ENCODE measurements at regions not wholly inside any gene's neighbourhood (a gene's known extent, or its start where the extent isn't known, plus 50 kb on each side); places are given as distances from the start of the nearest gene placed in this dataset.

DNA sequence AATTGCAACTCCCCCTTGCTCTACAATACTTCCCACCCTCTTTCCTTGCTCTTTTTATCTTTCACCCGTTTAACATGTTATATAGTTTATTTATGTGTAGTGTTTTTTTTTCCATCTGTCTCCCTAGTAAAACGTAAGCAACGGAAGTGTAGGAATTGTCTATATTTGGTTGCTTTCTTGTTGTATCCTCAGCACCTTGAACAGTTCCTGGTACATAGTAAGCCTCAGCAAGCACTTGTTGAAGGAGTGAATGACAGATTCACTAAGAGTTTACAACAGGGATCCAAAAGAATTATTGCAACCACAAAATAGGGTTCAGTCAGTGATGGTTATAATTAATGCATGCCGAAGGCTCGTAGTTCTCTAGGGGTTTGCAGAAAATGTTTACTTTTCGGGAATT lies 242.7 kb downstream of the SAMD5 start:
- no peak overlapping the region for H3K27ac Mint-ChIP-seq
- H3K27me3 Mint-ChIP-seq, result no peaks in the 10 kb centered on the region
- ATAC-seq (no peak), DNase-seq (no peak)
- H3K4me3 Mint-ChIP-seq, result no peak overlapping the region
- H3K9me3 Mint-ChIP-seq, result peaks cover 0 to 7% of the 10 kb centered on the region in 2 donors
- H3K4me1 Mint-ChIP-seq, result no peaks in the 10 kb centered on the region

- Mint-ChIP-seq H3K27me3 (no peaks in the 10 kb centered on the region), H3K27ac (no peak overlapping the region), H3K4me1 (no peaks in the 10 kb centered on the region), H3K4me3 (no peak overlapping the region), H3K9me3 (peaks cover 0 to 7% of the 10 kb centered on the region in 2 donors)
- DNase-seq, result no peak
- ATAC-seq, result no peak
These were observed 244.4 kb downstream of the SAMD5 start for GRCh38 chr6:147752689-147753403.

DNA sequence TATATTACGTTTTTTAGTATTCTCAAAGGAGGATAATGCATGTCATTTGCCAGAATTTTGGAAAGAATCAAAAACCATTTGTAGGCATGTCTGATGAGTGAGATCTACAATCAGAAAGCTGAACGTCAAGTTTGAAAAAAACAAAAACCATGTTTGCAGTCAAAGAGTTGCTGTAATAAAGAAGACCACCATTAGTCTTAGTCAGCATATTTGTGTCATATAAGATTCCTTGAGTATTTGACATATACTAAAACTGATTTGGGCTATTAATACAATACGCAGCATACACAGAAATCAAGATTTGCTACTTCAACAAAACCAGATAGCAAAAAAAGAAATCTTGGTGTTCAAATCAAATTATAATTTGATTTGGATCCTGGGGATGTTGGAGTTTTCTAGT lies 247.5 kb downstream of the SAMD5 start:
- Mint-ChIP-seq H3K9me3 (peaks cover 0 to 7% of the 10 kb centered on the region in 2 donors), H3K27me3 (no peaks in the 10 kb centered on the region), H3K27ac (no peak overlapping the region), H3K4me1 (no peaks in the 10 kb centered on the region), H3K4me3 (no peak overlapping the region)
- DNase-seq (no peak), ATAC-seq (no peak)

- H3K27ac Mint-ChIP-seq, result no peak overlapping the region
These were observed 248.4 kb downstream of the SAMD5 start for GRCh38 chr6:147756891-147757290.

GRCh38 chr6:147757291-147757690 lies 248.8 kb downstream of the SAMD5 start:
- no peaks in the 10 kb centered on the region for H3K27me3 Mint-ChIP-seq
- no peak for ATAC-seq
- H3K9me3 Mint-ChIP-seq, result peaks cover 0 to 7% of the 10 kb centered on the region in 2 donors
- H3K4me3 Mint-ChIP-seq, result no peak overlapping the region
- H3K27ac Mint-ChIP-seq, result no peak overlapping the region
- DNase-seq, result no peak
- no peaks in the 10 kb centered on the region for H3K4me1 Mint-ChIP-seq

More at GRCh38 chr6:147756891-147757290, 248.4 kb downstream of the SAMD5 start:
- Mint-ChIP-seq H3K4me1 (no peaks in the 10 kb centered on the region), H3K4me3 (no peak overlapping the region), H3K27me3 (no peaks in the 10 kb centered on the region), H3K9me3 (peaks cover 0 to 7% of the 10 kb centered on the region in 2 donors)
- ATAC-seq (no peak), DNase-seq (no peak)

GRCh38 chr6:147758303-147758702 lies 249.8 kb downstream of the SAMD5 start:
- DNase-seq, result no peak
- Mint-ChIP-seq H3K4me1 (no peaks in the 10 kb centered on the region), H3K27ac (no peak overlapping the region)

DNA sequence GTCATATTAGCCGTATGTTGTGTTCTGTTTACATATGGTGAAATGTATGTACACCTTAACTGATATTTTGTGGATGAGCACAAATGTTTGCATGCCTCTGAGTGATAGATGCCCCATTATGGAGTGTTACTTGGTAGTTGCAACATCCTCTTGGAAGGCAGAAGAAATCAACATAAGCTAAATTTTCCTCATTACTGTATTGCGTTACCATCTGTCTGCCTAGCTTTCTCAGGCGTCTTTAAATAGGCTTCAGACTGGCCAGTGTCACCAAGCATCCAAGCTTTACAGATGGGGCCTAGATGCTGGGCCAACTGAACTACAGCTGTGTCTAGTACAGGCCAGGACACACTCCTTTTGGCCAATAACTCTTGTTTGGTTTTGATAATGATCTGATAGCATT lies 250.6 kb downstream of the SAMD5 start:
- no peaks in the 10 kb centered on the region for H3K4me1 Mint-ChIP-seq
- ATAC-seq (no peak), DNase-seq (no peak)
- H3K27ac Mint-ChIP-seq, result no peak overlapping the region
- H3K4me3 Mint-ChIP-seq, result no peak overlapping the region
- H3K27me3 Mint-ChIP-seq, result no peaks in the 10 kb centered on the region
- H3K9me3 Mint-ChIP-seq, result no peaks in the 10 kb centered on the region

More at GRCh38 chr6:147758303-147758702, 249.8 kb downstream of the SAMD5 start:
- no peak overlapping the region for H3K4me3 Mint-ChIP-seq
- ATAC-seq, result no peak
- H3K9me3 Mint-ChIP-seq, result peaks cover 0 to 7% of the 10 kb centered on the region in 2 donors
- no peaks in the 10 kb centered on the region for H3K27me3 Mint-ChIP-seq

DNA sequence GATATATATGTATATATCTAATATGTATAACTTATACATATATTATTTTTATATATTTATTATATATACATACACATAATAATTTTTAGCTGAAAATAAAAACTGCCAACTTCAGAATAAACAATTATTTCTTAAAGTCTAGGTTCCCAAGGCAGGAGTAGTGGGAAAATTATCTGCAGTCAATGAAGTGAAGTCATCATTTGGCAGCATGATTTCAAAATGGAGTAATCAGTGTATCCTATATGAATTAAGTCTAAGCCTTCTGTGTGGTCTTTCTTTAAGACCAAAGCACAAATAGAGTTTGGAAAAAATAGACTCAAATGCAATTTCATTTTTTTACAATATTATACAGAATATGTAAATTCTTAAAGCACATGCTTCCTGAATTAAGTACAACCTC lies 251.0 kb downstream of the SAMD5 start:
- Mint-ChIP-seq H3K9me3 (no peaks in the 10 kb centered on the region), H3K27me3 (no peaks in the 10 kb centered on the region), H3K27ac (no peak overlapping the region), H3K4me3 (no peak overlapping the region), H3K4me1 (no peaks in the 10 kb centered on the region)
- DNase-seq (no peak), ATAC-seq (no peak)

- DNase-seq, result no peak
- Mint-ChIP-seq H3K4me1 (no peaks in the 10 kb centered on the region), H3K27me3 (no peaks in the 10 kb centered on the region), H3K9me3 (no peaks in the 10 kb centered on the region), H3K4me3 (no peak overlapping the region), H3K27ac (no peak overlapping the region)
- no peak for ATAC-seq
These were observed 257.1 kb downstream of the SAMD5 start for GRCh38 chr6:147765541-147765940.

GRCh38 chr6:147768969-147769368 lies 260.5 kb downstream of the SAMD5 start:
- Mint-ChIP-seq H3K9me3 (no peaks in the 10 kb centered on the region), H3K4me1 (no peaks in the 10 kb centered on the region), H3K4me3 (no peak overlapping the region), H3K27me3 (no peaks in the 10 kb centered on the region), H3K27ac (no peak overlapping the region)
- DNase-seq, result no peak
- ATAC-seq, result no peak

DNA sequence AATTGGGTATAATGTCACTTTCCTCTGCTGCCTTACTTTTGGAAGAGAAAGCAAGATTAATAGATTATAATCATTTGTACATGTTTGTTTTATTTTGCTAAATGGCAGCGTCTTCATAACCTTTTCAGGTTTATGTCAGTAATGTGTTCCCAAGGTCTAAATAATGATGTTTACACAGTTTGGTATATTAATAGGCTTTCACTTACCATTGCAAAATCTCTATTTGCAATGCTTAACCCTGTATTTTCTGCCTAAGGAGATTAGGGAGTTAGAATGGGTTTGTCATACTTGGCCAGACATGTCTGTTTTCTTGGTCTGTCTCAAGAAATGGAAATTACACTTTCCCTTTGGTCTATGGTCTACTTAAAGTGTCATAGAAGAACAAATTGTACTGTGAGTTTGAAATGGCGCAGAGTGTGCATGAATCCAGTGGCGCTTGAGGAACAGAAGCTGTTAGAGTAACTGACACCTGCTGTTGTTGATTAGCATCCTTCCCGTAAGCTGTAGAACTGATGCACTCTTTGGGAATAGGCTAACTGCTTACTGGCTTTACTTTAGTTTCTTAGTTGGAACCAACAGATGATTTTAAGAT lies 261.1 kb downstream of the SAMD5 start:
- H3K27ac Mint-ChIP-seq, result no peak overlapping the region
- no peak overlapping the region for H3K4me3 Mint-ChIP-seq
- DNase-seq, result no peak
- H3K27me3 Mint-ChIP-seq, result no peaks in the 10 kb centered on the region
- ATAC-seq, result no peak
- H3K4me1 Mint-ChIP-seq, result no peaks in the 10 kb centered on the region
- H3K9me3 Mint-ChIP-seq, result no peaks in the 10 kb centered on the region

GRCh38 chr6:147770221-147770620 lies 261.7 kb downstream of the SAMD5 start:
- H3K9me3 Mint-ChIP-seq, result no peaks in the 10 kb centered on the region
- H3K4me1 Mint-ChIP-seq, result no peaks in the 10 kb centered on the region
- DNase-seq, result no peak
- no peak overlapping the region for H3K27ac Mint-ChIP-seq
- no peak overlapping the region for H3K4me3 Mint-ChIP-seq
- ATAC-seq, result no peak
- no peaks in the 10 kb centered on the region for H3K27me3 Mint-ChIP-seq

DNA sequence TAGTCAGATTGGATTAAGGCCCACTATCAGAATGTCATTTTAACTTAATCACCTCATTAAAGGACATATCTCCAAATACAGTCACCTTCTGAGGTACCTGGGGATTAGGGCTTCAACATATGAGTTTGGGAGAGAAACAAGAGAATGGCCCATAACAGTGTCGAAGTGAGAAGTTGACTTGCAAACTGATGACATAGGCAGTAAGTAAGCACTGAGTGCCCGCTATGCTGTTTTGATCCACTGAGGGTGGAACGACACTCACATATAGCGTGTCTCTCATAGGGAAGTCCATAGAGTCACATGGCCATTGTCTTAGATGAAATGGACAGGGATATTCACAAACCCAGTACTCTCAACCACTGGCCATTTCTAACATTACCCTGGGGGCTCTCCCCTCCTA lies 264.2 kb downstream of the SAMD5 start:
- DNase-seq (no peak), ATAC-seq (no peak)
- H3K4me1 Mint-ChIP-seq, result no peaks in the 10 kb centered on the region
- no peaks in the 10 kb centered on the region for H3K9me3 Mint-ChIP-seq
- no peak overlapping the region for H3K4me3 Mint-ChIP-seq
- H3K27ac Mint-ChIP-seq, result no peak overlapping the region
- no peaks in the 10 kb centered on the region for H3K27me3 Mint-ChIP-seq

- H3K4me1 Mint-ChIP-seq, result no peaks in the 10 kb centered on the region
These were observed 266.4 kb downstream of the SAMD5 start for GRCh38 chr6:147774856-147775255.

GRCh38 chr6:147776631-147777213 lies 268.2 kb downstream of the SAMD5 start:
- no peaks in the 10 kb centered on the region for H3K4me1 Mint-ChIP-seq

More at GRCh38 chr6:147774856-147775255, 266.4 kb downstream of the SAMD5 start:
- Mint-ChIP-seq H3K27me3 (no peaks in the 10 kb centered on the region), H3K9me3 (no peaks in the 10 kb centered on the region), H3K4me3 (no peak overlapping the region), H3K27ac (no peak overlapping the region)
- ATAC-seq (no peak), DNase-seq (no peak)

DNA sequence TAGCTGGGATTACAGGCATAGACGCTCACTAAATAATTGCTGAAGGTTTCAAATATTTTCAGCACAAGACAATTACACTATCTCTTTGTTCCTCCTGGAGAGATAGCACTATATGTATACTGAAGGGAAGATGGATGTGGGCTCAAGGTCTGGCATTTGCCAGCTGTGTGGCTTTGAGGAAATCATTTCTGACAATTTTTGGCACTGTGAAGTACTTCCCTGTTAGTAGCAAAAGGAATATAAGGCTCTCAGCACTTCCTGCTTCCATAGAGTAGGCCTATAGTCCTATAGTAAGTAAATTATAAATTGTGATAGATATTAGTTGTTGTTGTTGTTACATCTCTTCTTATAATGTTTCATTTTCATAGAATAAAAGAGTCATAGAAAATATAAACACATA lies 271.1 kb downstream of the SAMD5 start:
- no peaks in the 10 kb centered on the region for H3K27me3 Mint-ChIP-seq
- no peaks in the 10 kb centered on the region for H3K4me1 Mint-ChIP-seq
- DNase-seq (no peak), ATAC-seq (no peak)
- H3K27ac Mint-ChIP-seq, result no peak overlapping the region
- no peaks in the 10 kb centered on the region for H3K9me3 Mint-ChIP-seq
- H3K4me3 Mint-ChIP-seq, result no peak overlapping the region

More at GRCh38 chr6:147776631-147777213, 268.2 kb downstream of the SAMD5 start:
- H3K27ac Mint-ChIP-seq, result no peak overlapping the region
- no peak for DNase-seq
- no peaks in the 10 kb centered on the region for H3K9me3 Mint-ChIP-seq
- H3K4me3 Mint-ChIP-seq, result no peak overlapping the region
- H3K27me3 Mint-ChIP-seq, result no peaks in the 10 kb centered on the region
- no peak for ATAC-seq
